GM12878 (cell line): ENCODE measurements at regions not wholly inside any gene's neighbourhood (a gene's known extent, or its start where the extent isn't known, plus 50 kb on each side); places are given as distances from the start of the nearest gene placed in this dataset.

Source experiments
- ATAC-seq: fragments of 200-7000 bp; cut with Tn5 transposase; 3 replicates; pipeline ENCODE4 v1.9.1; 2020; ENCODE audit warnings: mild to moderate bottlenecking, moderate library complexity
- BruUV-seq: library from RNA; stranded (reverse); fragments of 400-500 nt; replicated peaks from 2 replicates; lab custom pipeline; 2021; lab: Mats Ljungman, UMichigan
- CTCF ChIA-PET: fragments of 300-600 bp; sonication (Branson Sonifier 250); formaldehyde crosslinking; extraction: SDS; loops from one replicate; lab custom pipeline; 2021; ENCODE audit warnings: inconsistent platforms; lab: Yijun Ruan, JAX
- POLR2A ChIA-PET: fragments of 350-600 bp; formaldehyde crosslinking; extraction: SDS; loops from one replicate; lab custom pipeline; 2021; ENCODE audit warnings: inconsistent platforms; lab: Charles Lee
- RAD21 ChIA-PET: fragments of 300-600 bp; sonication (Branson Sonifier 250); formaldehyde crosslinking; loops from one replicate; lab custom pipeline; 2023; ENCODE audit warnings: antibody characterized with exemption; ENCODE audit not compliant: unreplicated experiment; lab: Charles Lee
- SMC1A ChIA-PET: fragments of 300-600 bp; sonication (Branson Sonifier 250); formaldehyde crosslinking; loops from one replicate; lab custom pipeline; 2023; ENCODE audit not compliant: unreplicated experiment, uncharacterized antibody; lab: Charles Lee
- DNase-seq: peaks from one replicate; pipeline ENCODE4 v3.0.0-alpha.2; 2011; ENCODE audit warnings: low read depth, low spot score
- FAIRE-seq: peaks from 3 replicates; lab custom pipeline; 2011; peaks lifted over from hg19 to GRCh38; lab: Jason Lieb, UNC
- H2AFZ ChIP-seq: 2 replicates; pipeline ENCODE4 v1.6.0; 2011; ENCODE audit warnings: low read depth, low read length, control low read depth; ENCODE audit not compliant: control insufficient read depth
- H3K27ac ChIP-seq: 2 replicates; pipeline ENCODE4 v1.5.1; 2011; ENCODE audit warnings: control low read depth; ENCODE audit not compliant: control insufficient read depth, insufficient read depth
- H3K27me3 ChIP-seq, 2 experiments: replicated peaks in 1 of 2; 2 replicates each; pipeline versions ENCODE4 v1.6.0 to v1.6.1; 2011; ENCODE audit warnings: low read length in 1 of 2; ENCODE audit not compliant: control insufficient read depth in 2 of 2, insufficient read depth in 2 of 2
- H3K36me3 ChIP-seq, 2 experiments: 2 replicates each; pipeline ENCODE4 v1.5.1; 2011; ENCODE audit warnings: low read length in 1 of 2; ENCODE audit not compliant: control insufficient read depth in 2 of 2, insufficient read depth in 2 of 2
- H3K4me1 ChIP-seq: 2 replicates; pipeline ENCODE4 v1.6.1; 2011; ENCODE audit warnings: mild to moderate bottlenecking, low read length, moderate library complexity, mixed read lengths; ENCODE audit not compliant: control insufficient read depth, insufficient read depth
- H3K4me2 ChIP-seq: 2 replicates; pipeline ENCODE4 v1.6.0; 2011; ENCODE audit warnings: control low read depth; ENCODE audit not compliant: control insufficient read depth, insufficient read depth
- H3K4me3 ChIP-seq: fragments of 200-600 bp; sonication (generic); 2 replicates; pipeline ENCODE4 v1.5.1; 2016
- H3K79me2 ChIP-seq: 2 replicates; pipeline ENCODE4 v1.6.0; 2011; ENCODE audit warnings: low read length; ENCODE audit not compliant: control insufficient read depth, insufficient read depth
- H3K9ac ChIP-seq: 2 replicates; pipeline ENCODE4 v1.8.0; 2011; ENCODE audit warnings: low read length, control low read depth, mixed read lengths; ENCODE audit not compliant: control insufficient read depth, insufficient read depth
- H3K9me3 ChIP-seq: replicated peaks from 3 replicates; pipeline ENCODE4 v1.5.1; 2011; ENCODE audit warnings: mild to moderate bottlenecking, low read length; ENCODE audit not compliant: control insufficient read depth, insufficient read depth
- H4K20me1 ChIP-seq: 2 replicates; pipeline ENCODE4 v1.6.0; 2011; ENCODE audit not compliant: control insufficient read depth, insufficient read depth
- BMI1 ChIP-seq: fragments of 450-650 bp; IDR thresholded peaks from 2 replicates; pipeline ENCODE4 v1.6.1; 2016; ENCODE audit warnings: mild to moderate bottlenecking, moderate library complexity, borderline replicate concordance
- IKZF1 ChIP-seq: fragments of 450-650 bp; conservative IDR thresholded peaks from 2 replicates; pipeline ENCODE4 v1.6.1; 2017; ENCODE audit warnings: antibody characterized with exemption, mild to moderate bottlenecking
- SMAD1 ChIP-seq: fragments of 450-650 bp; IDR thresholded peaks from 2 replicates; pipeline ENCODE4 v1.6.1; 2018; ENCODE audit warnings: mild to moderate bottlenecking, low read depth; ENCODE audit not compliant: partially characterized antibody
- ZNF622 ChIP-seq: fragments of 450-650 bp; IDR thresholded peaks from 2 replicates; pipeline ENCODE4 v1.6.1; 2017; ENCODE audit warnings: mild to moderate bottlenecking, inconsistent platforms
- WGBS: methylation state at CpG from one replicate; pipeline ENCODE4 v1.1.6; 2016; ENCODE audit warnings: low lambda C conversion rate; ENCODE audit not compliant: insufficient replicate concordance, insufficient coverage; ENCODE audit errors: missing lambda C conversion rate; 5-methylcytosine and 5-hydroxymethylcytosine counted together
- in situ Hi-C: fragments of 300-500 bp; cut with MboI; formaldehyde crosslinking; loops from 9 replicates; pipeline ENCODE4 v1.14.3; 2018; ENCODE audit warnings: mixed read lengths
- intact Hi-C: fragments of 100-400 bp; cut with micrococcal nuclease; formaldehyde crosslinking; loops from one replicate; pipeline ENCODE4 v1.14.2; 2022; ENCODE audit not compliant: unreplicated experiment
- TF ChIP-seq, protein P1 (sequence below): fragments of 450-650 bp; IDR thresholded peaks from 2 replicates; pipeline ENCODE4 v1.6.1; 2018; ENCODE audit warnings: mild to moderate bottlenecking, low read depth, moderate library complexity; ENCODE audit not compliant: partially characterized antibody
- TF ChIP-seq, protein P2 (sequence below): fragments of 450-650 bp; IDR thresholded peaks from 2 replicates; pipeline ENCODE4 v1.6.1; 2016; ENCODE audit warnings: mild to moderate bottlenecking
- TF ChIP-seq, protein P3 (sequence below): fragments of 450-650 bp; formaldehyde crosslinking; IDR thresholded peaks from 2 replicates; pipeline ENCODE4 v1.5.0; 2022; ENCODE audit warnings: mild to moderate bottlenecking, missing genetic modification characterization

DNA sequence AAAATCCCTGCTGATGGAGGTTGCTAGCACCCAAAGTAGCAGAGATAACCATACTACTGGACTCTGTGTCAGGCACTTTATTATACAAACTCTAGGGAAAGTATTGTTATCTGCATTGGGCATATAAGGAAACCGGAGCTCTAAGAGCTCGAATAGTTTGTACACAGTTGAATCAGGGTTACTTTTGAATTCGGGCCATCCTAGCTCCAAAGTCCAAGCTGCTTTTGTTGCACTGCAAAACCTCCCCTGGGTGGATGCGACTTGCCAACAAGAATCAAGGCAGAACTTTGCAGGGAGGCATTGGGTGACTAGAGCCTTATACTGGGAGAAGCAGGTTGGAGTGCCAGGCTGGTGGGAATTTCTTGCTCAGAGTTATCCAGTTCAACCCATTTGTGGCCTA lies 435.1 kb downstream of the SPATA31D1 start:
- Histone ChIP-seq H3K27me3 (no peaks in the 10 kb centered on the region), H3K79me2 (no peaks in the 10 kb centered on the region), H3K4me3 (no peak overlapping the region), H3K27ac (no peak overlapping the region), H3K4me2 (no peak overlapping the region), H3K4me1 (no peaks in the 10 kb centered on the region), H3K9me3 (no peaks in the 10 kb centered on the region), H3K9ac (no peak overlapping the region), H4K20me1 (no peaks in the 10 kb centered on the region), H3K36me3 (no peaks in the 10 kb centered on the region), H2AFZ (no peak overlapping the region)
- POLR2A ChIA-PET, result no interaction called here
- intact Hi-C loops, result no loop called here
- BruUV-seq, result no TSS peak
- in situ Hi-C loops, result no loop called here
- CTCF ChIA-PET, result no interaction called here
- DNase-seq (no peak), ATAC-seq (no peak), FAIRE-seq (no peak)
- no peak for TF ChIP-seq IKZF1
- TF ChIP-seq, protein P1, sequence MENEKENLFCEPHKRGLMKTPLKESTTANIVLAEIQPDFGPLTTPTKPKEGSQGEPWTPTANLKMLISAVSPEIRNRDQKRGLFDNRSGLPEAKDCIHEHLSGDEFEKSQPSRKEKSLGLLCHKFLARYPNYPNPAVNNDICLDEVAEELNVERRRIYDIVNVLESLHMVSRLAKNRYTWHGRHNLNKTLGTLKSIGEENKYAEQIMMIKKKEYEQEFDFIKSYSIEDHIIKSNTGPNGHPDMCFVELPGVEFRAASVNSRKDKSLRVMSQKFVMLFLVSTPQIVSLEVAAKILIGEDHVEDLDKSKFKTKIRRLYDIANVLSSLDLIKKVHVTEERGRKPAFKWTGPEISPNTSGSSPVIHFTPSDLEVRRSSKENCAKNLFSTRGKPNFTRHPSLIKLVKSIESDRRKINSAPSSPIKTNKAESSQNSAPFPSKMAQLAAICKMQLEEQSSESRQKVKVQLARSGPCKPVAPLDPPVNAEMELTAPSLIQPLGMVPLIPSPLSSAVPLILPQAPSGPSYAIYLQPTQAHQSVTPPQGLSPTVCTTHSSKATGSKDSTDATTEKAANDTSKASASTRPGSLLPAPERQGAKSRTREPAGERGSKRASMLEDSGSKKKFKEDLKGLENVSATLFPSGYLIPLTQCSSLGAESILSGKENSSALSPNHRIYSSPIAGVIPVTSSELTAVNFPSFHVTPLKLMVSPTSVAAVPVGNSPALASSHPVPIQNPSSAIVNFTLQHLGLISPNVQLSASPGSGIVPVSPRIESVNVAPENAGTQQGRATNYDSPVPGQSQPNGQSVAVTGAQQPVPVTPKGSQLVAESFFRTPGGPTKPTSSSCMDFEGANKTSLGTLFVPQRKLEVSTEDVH, result no peak
- no peak for TF ChIP-seq BMI1
- TF ChIP-seq, protein P2, sequence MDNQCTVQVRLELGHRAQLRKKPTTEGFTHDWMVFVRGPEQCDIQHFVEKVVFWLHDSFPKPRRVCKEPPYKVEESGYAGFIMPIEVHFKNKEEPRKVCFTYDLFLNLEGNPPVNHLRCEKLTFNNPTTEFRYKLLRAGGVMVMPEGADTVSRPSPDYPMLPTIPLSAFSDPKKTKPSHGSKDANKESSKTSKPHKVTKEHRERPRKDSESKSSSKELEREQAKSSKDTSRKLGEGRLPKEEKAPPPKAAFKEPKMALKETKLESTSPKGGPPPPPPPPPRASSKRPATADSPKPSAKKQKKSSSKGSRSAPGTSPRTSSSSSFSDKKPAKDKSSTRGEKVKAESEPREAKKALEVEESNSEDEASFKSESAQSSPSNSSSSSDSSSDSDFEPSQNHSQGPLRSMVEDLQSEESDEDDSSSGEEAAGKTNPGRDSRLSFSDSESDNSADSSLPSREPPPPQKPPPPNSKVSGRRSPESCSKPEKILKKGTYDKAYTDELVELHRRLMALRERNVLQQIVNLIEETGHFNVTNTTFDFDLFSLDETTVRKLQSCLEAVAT, result no peak
- TF ChIP-seq, protein P3, sequence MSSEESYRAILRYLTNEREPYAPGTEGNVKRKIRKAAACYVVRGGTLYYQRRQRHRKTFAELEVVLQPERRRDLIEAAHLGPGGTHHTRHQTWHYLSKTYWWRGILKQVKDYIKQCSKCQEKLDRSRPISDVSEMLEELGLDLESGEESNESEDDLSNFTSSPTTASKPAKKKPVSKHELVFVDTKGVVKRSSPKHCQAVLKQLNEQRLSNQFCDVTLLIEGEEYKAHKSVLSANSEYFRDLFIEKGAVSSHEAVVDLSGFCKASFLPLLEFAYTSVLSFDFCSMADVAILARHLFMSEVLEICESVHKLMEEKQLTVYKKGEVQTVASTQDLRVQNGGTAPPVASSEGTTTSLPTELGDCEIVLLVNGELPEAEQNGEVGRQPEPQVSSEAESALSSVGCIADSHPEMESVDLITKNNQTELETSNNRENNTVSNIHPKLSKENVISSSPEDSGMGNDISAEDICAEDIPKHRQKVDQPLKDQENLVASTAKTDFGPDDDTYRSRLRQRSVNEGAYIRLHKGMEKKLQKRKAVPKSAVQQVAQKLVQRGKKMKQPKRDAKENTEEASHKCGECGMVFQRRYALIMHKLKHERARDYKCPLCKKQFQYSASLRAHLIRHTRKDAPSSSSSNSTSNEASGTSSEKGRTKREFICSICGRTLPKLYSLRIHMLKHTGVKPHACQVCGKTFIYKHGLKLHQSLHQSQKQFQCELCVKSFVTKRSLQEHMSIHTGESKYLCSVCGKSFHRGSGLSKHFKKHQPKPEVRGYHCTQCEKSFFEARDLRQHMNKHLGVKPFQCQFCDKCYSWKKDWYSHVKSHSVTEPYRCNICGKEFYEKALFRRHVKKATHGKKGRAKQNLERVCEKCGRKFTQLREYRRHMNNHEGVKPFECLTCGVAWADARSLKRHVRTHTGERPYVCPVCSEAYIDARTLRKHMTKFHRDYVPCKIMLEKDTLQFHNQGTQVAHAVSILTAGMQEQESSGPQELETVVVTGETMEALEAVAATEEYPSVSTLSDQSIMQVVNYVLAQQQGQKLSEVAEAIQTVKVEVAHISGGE, result no peak
- no peak for TF ChIP-seq ZNF622
- no peak for TF ChIP-seq SMAD1
- WGBS, result 2% methylated on average over 4 of the region's 4 CpGs
- SMC1A ChIA-PET, result no interaction called here
- RAD21 ChIA-PET, result no interaction called here
